ENCODE measurements at regions not wholly inside any gene's neighbourhood (a gene's known extent, or its start where the extent isn't known, plus 50 kb on each side); places are given as distances from the start of the nearest gene placed in this dataset.
"Not testable (repeated sequence)": the region's sequence is repeated elsewhere in the genome, so short reads cannot be mapped to it uniquely, and the experiment has no call there.

- DNase-seq (ENCODE audit: extremely low spot score, insufficient read length, low read depth) (no peak), FAIRE-seq (no peak)
Measured at GRCh38 chrY:7334449-7334848, 422.9 kb upstream of the AMELY start.

GRCh38 chrY:7326296-7327246 lies 415.0 kb upstream of the AMELY start:
- no peak for DNase-seq (ENCODE audit: extremely low spot score, insufficient read length, low read depth)
- no peak for FAIRE-seq

GRCh38 chrY:7325531-7325930 lies 414.0 kb upstream of the AMELY start:
- FAIRE-seq = no peak
- DNase-seq (ENCODE audit: extremely low spot score, insufficient read length, low read depth) = no peak

- DNase-seq (ENCODE audit: extremely low spot score, insufficient read length, low read depth) (no peak), FAIRE-seq (no peak)
Measured at GRCh38 chrY:7320751-7321150, 409.2 kb upstream of the AMELY start.

- peak; percentile 61 for FAIRE-seq
- DNase-seq (ENCODE audit: extremely low spot score, insufficient read length, low read depth) = not testable (repeated sequence)
Measured at GRCh38 chrY:7320171-7320570, 408.6 kb upstream of the AMELY start.

- peak; percentile 15 for FAIRE-seq
- DNase-seq (ENCODE audit: extremely low spot score, insufficient read length, low read depth) = no peak
Measured at GRCh38 chrY:7318122-7318521, 406.6 kb upstream of the AMELY start.

- FAIRE-seq (no peak), DNase-seq (ENCODE audit: extremely low spot score, insufficient read length, low read depth) (no peak)
Measured at GRCh38 chrY:7317571-7317970, 406.0 kb upstream of the AMELY start.

- FAIRE-seq (peak; percentile 33), DNase-seq (ENCODE audit: extremely low spot score, insufficient read length, low read depth) (no peak)
Measured at GRCh38 chrY:7310482-7311269, 399.1 kb upstream of the AMELY start.

GRCh38 chrY:7308816-7309215 lies 397.3 kb upstream of the AMELY start:
- DNase-seq (ENCODE audit: extremely low spot score, insufficient read length, low read depth) (no peak), FAIRE-seq (no peak)

- no peak for DNase-seq (ENCODE audit: extremely low spot score, insufficient read length, low read depth)
- no peak for FAIRE-seq
Measured at GRCh38 chrY:7302306-7302705, 390.8 kb upstream of the AMELY start.

GRCh38 chrY:7299960-7300359 lies 388.4 kb upstream of the AMELY start:
- FAIRE-seq = no peak
- no peak for DNase-seq (ENCODE audit: extremely low spot score, insufficient read length, low read depth)

- no peak for FAIRE-seq
Measured at GRCh38 chrY:7292113-7292512, 380.6 kb upstream of the AMELY start.

GRCh38 chrY:7289889-7290833 lies 378.6 kb upstream of the AMELY start:
- no peak for FAIRE-seq
- DNase-seq (ENCODE audit: extremely low spot score, insufficient read length, low read depth) = no peak

More at GRCh38 chrY:7292113-7292512, 380.6 kb upstream of the AMELY start:
- DNase-seq (ENCODE audit: extremely low spot score, insufficient read length, low read depth) = no peak

GRCh38 chrY:7288611-7289010 lies 377.1 kb upstream of the AMELY start:
- FAIRE-seq (no peak), DNase-seq (ENCODE audit: extremely low spot score, insufficient read length, low read depth) (no peak)

GRCh38 chrY:7287963-7288362 lies 376.4 kb upstream of the AMELY start:
- not testable (repeated sequence) for FAIRE-seq; DNase-seq (ENCODE audit: extremely low spot score, insufficient read length, low read depth)

GRCh38 chrY:7285388-7285787 lies 373.8 kb upstream of the AMELY start:
- DNase-seq (ENCODE audit: extremely low spot score, insufficient read length, low read depth) = no peak
- no peak for FAIRE-seq

GRCh38 chrY:7283001-7283400 lies 371.4 kb upstream of the AMELY start:
- no peak for DNase-seq (ENCODE audit: extremely low spot score, insufficient read length, low read depth)
- FAIRE-seq = no peak

- FAIRE-seq; DNase-seq (ENCODE audit: extremely low spot score, insufficient read length, low read depth): not testable (repeated sequence)
Measured at GRCh38 chrY:7280151-7280740, 368.7 kb upstream of the AMELY start.

- FAIRE-seq (no peak), DNase-seq (ENCODE audit: extremely low spot score, insufficient read length, low read depth) (no peak)
Measured at GRCh38 chrY:7275751-7276150, 364.2 kb upstream of the AMELY start.

GRCh38 chrY:7275014-7275413 lies 363.5 kb upstream of the AMELY start:
- FAIRE-seq (no peak), DNase-seq (ENCODE audit: extremely low spot score, insufficient read length, low read depth) (no peak)
